Inflammatory macrophage (primary cell): ENCODE measurements at regions not wholly inside any gene's neighbourhood (a gene's known extent, or its start where the extent isn't known, plus 50 kb on each side); places are given as distances from the start of the nearest gene placed in this dataset.
"Not testable (repeated sequence)": the region's sequence is repeated elsewhere in the genome, so short reads cannot be mapped to it uniquely, and the experiment has no call there.

Experiments
- DNase-seq, 2 donors: peaks; one replicate each; pipeline ENCODE4 v3.0.0-alpha.2; 2020 to 2022

DNA sequence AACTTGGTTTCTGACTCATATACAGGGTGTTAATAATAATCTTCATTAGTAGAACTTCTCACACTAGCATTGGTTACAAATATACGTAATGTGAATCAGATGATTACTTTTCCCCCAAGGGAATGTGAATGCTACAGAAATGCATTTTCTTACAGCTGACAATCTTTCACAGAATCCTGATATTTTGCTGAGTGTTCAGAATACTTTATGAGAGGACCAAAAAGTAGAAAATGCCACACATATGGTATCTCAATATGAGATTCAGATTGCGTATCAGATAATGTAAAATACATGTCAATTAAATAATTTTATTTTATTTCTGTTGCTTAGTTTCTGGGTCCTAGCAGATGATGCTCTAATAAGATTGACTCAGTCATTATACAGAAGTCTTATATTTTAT is 979.9 kb upstream of the GBE1 start:
- no peak for DNase-seq

DNA sequence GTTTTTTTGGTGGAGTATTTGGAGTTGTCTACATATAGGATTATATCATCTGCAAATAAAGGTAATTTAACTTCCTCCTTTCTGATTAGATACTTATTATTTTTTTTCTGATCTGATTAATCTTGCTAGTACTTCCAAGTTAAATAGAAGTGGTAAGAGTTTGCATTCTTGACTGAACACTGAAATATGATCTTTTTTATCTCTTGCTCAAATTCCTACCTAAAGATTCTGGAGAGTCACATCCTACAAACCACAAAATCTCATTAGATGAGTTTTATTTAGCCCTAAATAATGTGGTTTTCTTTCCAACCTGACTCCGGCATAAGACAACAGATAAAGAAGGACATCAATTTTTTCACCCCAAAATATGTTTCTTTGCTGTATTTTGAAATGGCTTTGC is 977.9 kb upstream of the GBE1 start:
- DNase-seq = no peak

DNA sequence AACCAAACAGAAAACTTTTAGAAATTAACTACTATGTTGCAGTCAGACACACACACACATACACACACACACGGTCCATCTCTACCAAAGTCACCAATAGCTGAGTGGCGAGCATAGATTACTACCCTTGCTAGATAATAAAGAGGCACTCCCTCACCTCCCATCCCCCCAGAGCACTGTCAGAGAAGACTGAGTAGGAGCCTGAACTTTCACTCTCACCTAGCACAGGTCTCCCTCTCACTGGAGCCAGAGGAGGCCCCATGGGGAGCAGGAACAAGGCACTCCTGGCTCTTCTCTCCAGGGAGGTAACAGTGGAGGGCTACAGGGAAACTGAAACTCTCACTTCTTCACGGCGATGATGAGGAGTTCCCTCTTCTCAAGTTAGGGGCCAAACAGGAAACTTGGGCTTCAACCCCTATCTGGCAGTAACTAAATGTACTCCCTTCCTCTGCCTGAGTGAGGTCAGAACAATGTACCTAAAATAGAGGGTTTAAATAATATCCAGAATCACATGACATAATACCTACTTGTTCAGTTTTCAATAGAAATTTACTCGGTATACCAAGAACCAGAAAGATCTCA is 975.3 kb upstream of the GBE1 start:
- no peak for DNase-seq

DNA sequence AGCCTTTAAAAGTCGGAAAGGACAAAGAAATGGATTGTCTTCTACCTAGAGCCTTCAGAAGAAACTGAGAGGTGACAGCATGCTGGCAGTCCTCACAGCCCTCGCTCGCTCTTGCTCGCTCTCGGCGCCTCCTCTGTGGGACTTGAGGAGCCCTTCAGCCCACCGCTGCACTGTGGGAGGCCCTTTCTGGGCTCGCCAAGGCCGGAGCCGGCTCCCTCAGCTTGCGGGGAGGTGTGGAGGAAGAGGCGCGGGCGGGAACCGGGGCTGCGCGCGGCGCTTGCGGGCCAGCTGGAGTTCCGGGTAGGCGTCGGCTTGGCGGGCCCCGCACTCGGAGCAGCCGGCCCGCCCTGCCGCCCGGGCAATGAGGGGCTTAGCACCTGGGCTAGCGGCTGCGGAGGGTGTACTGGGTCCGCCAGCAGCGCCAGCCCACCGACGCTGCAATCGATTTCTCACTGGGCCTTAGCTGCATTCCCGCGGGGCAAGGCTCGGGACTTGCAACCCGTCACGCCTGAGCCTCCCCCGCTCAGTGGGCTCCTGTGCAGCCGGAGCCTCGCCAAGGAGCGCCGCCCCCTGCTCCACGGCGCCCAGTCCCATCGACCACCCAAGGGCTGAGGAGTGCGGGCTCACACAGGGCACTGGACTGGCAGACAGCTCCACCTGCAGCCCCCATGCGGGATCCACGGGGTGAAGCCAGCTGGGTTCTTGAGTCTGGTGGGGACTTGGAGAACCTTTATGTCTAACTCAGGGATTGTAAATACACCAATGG is 953.8 kb upstream of the GBE1 start:
- DNase-seq = no peak

DNA sequence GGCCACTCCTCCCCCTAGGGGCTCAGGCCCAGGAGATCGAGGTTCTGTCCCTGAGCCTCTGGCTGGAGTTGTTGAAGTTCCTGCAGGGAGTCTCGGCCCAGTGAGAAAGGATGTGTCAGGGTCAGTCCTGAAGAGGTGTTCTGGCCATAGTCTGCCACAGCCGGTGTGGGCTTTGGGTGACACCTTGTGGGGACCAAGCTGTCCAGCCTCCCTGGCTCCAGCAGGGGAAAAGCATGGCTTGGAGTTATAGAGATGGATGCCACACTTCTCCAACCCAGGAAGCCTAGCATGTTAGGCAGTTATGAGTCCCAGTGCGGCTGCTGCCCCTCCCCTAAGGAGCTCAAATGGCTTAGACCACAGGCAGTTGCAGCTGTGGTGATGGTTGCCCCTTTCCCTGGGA is 945.6 kb upstream of the GBE1 start:
- DNase-seq = no peak

DNA sequence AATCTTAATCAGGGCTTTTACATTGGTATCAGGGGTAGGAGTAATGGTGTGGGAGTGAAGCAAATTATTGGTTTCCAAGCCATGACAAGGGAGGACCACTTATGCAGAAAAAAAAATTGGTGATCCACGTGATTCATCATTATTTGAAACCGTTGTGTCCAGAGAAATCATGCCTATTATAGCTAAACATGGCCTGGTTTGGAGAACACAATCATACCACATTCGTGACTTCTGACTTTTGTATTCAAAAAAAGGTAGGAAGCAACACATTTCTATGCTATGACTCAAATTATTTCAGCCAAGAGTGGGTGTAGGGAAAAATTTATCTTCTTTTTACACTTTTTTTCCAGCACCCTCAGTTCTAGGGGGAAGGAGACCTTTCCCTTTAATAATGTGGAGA is 924.3 kb upstream of the GBE1 start:
- DNase-seq = no peak

DNA sequence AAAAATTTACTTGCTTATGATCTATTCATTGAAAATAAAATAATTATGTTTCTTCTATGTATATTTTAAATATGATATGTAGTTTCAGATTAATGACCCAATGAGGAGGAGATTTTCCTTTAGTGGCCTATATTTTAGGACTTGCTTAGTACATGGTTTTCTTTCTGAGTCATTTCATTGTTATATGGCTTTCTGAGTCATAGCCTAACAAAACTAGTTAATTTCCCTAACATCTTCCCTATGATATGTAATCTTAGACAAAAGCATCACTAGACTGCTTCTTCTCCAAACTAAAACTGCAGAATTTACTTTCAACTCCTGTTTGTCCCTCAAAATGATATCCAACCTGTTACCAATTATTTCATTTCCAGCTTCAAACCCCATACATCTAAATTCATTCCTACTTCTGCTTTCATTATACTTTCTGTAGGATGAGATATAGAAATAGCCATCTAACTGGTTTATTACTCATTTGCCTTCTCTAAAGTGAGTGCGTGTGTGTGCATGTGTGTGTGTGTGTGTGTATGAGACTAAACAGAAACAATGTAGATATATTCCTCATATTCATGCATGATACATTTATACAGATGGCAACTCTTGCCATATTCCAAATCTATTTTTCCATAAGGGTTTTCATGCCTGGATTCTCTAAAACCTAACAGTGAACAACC is 915.0 kb upstream of the GBE1 start:
- DNase-seq = no peak

DNA sequence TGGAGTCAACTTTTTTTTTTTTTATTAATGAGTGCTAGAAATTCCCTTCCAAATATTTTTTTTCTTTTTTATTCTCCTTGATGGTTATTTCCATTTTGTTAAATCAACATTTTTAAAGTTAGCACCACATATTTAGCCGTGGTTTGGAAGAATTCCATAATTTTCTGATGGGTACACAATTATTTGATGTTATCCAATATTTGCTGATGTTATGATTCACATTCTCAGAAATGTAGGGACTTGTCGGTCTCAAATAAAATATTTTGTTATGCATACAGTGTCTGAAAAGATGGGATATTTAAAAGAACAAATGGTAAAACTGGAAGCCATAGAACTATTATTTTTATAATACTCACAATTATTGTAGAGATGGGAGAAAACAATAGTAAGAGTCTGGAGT is 911.5 kb upstream of the GBE1 start:
- DNase-seq = no peak

DNA sequence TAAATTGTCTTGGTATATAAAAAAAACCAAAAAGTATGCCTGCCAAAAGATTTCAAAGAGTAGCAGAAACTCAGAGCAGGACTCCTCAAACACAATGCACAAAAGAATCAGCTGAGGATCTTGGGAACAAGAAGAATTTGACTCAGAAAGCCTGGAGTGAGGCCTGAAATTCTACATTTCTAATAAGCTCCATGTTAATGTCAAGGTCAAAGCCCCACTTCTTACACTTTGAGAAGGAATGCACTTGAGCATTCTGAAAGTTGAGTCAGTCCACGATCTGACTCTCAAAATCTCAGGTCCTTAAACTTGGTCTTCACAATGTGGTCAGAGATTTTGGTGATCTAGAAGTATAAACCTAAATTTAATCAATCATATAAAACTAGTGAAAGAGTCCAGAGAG is 910.0 kb upstream of the GBE1 start:
- no peak for DNase-seq

DNA sequence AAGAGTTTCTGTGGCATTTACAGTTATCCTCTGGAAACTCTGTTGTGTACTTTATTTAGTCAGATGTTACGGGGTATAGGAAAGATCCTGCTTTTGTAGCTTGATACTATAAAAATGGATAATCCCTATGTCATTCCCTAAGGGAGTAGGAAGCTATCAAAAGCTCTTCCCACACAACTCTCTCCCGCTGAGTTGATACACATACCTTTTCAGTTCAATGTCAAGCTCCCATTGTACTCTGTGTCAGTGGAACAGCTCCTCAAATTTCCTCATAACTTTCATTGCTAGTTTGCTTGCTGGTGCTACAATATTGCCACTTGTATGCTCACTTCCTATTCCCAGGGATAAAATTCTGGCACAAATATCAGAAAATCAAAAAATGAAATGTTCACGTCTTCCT is 893.3 kb upstream of the GBE1 start:
- DNase-seq = no peak

DNA sequence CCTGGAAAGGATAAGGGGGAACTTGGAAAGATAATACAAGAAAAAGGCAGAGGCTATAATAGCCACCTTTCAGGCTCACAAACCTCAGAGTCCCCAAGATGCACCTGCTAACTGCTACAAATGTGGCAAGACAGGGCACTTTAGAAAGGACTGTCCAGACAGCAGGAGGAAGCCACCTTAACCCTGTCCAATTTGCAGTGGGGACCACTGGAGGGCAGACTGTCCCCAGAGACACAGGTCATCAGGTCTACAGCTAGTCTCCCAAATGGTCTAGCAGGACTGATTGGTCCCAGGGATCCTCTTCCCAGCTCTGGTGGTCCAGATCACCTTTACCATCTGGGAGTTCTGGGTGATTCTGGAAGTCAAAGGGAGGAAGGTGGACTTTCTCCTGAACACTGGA is 882.5 kb upstream of the GBE1 start:
- DNase-seq = no peak

DNA sequence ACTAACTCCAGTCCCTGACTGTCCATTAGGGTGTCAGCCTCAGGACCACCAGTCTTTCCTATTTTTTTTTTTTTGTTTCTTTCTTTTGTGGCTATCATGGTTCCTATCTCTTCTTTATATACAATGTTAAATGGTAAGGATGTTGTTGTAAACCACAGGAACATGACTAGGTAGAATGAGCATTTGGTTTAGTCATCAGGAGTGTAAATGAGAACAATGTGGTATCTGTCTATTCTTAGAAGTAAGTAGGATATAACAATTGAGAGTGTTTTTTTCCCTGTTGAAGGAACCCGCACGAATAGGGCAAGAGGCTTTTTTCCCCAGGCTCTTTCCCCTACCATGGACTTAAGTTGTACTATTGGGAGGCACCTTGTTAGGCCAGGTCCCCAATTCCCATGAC is 880.3 kb upstream of the GBE1 start:
- no peak for DNase-seq

DNA sequence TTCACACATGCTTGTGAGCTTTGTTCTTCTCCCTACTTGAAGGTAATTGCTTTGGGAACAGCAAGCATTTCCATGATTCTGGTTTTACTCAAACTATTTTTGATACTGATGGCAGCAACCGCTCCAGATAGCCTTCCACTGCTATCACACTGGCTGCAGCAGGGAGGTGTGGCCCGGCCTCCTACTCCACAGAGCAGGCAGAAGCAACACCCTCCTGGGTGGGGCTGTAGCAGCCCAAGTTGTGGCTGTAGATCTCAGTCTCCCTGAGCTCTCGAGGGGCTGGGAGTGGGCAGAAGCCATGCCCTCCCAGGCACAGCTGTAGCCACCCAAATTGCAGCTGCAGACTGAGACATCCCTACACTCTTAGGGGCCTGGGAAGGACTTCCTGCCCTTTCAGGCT is 878.8 kb upstream of the GBE1 start:
- no peak for DNase-seq

DNA sequence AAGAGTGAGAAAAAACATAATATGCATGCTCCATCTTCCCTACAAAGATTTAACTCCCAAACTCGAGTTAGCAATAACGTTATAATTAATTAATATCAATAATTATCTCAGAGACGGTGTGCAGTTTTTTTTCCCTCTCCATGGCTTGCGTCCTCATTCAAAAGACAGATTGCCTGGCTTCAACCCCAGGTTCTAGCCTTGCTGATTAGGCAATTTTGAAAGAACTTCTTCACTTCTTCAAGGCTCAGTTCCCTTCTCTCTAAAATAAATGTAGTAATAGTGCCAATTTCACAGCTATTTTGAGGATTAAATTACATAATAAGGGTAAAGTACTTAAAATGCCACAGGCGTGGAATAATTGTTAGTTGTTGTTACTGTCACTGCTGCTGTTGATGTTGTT is 876.1 kb upstream of the GBE1 start:
- DNase-seq = no peak

DNA sequence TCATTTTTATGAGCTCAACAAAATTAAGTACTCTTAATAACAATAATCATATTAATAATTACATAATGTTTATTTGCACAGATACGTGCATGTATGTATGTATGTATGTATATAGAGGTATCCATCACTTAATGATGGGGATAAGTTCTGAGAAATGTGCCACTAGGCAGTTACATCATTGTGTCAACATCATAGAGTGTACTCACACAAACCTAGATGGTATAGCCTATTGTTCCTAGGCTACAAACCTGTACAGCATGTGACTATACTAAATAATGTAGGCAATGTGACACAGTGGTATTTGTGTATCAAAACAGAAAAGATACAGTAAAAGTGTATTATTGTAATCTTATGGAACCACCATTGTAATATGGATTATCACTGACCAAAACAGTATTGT is 874.7 kb upstream of the GBE1 start:
- no peak for DNase-seq

DNA sequence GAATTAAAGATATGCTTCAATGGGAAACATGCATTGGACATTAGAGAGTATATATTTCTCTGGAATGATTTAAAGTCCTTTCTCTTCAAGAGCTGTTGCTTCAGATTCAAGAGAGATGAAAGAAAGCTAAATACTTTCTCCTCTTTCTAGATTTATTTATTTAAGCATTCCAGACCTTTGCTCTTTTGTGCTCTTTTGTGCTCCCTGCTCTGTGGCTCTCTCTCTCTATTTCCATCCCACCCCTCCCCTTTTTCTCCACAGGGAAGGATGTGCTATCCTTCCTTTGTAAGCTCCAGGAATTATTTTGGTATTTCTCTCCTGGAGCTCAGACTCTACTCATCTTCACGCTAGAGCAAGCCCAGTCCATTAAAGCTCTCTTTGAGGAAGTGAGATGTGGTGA is 871.9 kb upstream of the GBE1 start:
- DNase-seq = no peak

DNA sequence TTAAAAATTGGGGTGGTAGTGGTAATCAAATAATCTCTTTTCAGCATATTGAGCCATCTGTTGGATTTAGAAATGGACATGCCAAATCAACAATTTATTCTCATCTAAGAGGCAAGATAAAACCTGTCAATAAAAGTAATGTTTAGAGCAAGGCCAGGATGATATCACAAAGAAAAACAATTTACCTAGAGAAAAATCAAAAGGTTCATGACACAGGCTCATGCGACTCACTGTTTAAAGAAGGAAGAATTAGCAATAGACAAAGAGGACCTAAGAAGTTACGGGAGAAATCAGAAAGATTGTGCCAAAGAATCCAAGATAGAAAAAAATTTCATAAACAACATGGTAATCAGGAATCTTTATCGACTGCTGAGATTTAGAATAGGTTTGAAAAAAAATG is 868.5 kb upstream of the GBE1 start:
- no peak for DNase-seq

DNA sequence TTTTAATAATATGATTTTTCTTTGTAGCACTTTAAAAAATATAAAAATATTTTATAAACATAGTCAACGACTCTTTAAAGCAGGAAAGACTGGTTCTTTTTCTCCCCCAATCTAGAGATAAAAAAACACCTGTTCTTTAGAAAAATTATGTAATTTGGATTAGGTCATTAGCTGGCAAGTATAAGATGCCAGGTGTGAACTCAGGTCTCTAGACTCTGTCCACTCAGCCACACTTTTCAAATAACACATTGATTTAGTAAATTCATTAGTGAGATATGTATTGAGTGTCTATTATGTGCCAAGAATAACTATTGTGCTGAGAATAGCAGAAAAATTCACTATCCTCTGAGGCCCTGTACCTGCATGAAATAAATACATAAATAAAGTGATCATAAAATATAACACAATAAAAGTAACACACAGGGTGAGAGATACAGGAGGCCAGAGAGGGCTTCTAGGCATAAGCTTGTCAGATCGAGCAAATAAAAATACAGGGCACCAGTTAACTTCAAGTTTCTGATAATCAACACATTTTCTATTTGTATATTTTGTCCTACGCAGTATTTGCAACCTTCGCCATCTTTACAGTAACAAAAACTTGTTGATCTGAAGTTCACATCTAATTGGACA is 867.1 kb upstream of the GBE1 start:
- DNase-seq = no peak

DNA sequence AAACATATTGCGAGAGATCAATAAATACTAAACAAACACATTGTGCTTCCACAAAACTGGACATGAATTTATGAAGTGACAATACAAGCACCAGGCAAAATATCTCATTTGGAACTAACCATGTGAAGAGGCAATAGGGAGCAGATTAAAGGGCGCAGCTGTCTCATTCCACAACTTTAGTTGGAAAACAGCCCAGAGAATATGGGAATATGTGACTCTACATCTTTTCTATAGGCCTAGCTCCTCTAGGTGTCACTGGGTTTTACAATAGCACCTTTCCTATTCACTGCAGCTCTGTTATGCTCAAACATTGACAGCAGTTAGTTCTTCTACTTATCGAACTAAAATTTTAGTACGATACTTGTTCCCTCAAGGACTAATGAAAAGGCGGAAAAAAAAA is 866.3 kb upstream of the GBE1 start:
- DNase-seq = no peak

DNA sequence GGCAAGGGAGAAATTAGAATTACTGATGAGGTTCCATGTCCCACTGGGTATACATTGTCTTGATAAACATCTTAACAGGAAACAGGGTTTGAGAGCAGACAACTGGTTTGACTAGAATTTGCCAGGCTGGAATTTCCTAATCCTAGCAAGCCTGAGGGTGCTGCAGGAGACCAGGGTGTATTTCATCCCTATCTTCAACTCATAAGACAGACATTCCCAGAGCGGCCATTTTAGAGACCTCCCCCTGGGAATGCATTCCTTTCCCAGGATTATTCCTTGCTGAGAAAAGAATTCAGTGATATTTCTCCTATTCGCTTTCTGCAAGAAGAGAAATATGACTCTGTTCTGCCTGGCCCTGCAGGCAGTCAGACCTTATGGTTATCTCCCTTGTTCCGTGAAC is 859.3 kb upstream of the GBE1 start:
- not testable (repeated sequence) for DNase-seq

DNA sequence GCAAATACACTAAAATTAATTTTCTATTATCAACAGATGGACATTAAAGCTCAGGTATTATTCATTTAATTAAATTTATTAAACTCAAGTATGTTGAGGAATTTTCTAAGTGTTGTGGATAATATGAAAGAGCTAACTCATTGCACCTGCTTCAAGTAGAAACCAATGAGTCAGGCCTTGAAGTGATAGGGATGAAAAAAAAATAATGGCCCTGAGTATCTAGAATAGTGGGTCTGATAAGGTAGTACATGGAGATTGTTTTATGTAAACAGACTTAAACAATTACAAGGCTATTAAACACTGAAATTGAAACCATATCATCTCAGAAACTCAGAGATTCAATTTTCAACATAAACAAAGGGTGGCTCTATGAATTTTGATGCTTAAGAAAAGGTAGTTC is 857.1 kb upstream of the GBE1 start:
- DNase-seq = no peak

DNA sequence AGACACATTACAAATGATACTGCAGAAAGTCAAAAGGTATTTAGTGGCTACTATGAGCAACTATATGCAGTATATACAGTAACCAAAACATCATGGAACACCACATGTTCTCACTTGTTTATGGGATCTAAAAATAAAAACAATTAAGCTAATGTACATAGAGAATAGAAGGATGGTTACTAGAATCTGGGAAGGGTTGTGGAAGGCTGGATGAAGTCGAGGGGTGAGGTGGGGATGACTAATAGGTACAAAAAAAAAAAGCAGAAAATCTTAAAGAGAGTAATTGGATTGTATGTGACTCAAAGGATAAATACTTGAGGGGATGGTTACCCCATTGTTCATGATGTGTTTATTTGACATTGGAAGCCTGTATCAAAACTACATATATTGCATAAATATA is 848.8 kb upstream of the GBE1 start:
- DNase-seq = no peak

DNA sequence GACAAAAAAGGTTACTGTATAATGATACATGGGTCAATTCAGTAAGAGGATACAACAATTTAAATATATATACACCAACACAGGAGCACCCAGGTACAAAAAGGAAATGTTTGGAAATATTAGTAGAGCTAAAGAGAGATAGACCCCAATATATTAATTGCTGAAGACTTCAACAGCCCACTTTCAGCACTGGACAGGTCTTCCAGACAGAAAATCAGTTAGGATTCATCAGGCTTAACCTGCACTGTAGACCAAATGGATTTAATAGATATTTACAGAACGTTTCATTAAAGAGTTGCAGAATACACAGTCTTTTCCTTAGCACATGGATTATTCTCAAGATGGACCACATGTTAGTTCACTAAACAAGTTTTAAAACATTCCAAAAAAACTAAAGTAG is 845.9 kb upstream of the GBE1 start:
- DNase-seq = no peak

DNA sequence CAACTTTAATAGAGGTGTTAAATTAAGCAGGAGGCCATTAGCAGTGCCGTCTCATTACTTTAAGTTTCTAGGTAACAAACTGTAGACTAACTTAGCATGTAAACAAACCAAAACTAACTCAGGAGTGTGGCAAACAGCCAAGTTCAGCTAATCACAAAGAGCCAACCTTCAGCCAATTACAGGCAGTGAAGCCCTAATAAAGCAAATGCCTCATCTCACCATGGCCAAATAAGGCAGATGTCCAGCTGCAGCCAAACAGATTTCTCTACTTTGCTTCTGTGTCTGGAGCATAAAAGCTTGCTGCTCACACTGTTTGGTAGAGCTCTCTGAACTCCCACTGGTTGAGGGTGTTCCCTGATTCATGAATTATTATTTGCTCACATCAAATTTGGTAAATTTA is 835.4 kb upstream of the GBE1 start:
- no peak for DNase-seq
